HL-60 (cell line): ENCODE measurements at regions not wholly inside any gene's neighbourhood (a gene's known extent, or its start where the extent isn't known, plus 50 kb on each side); places are given as distances from the start of the nearest gene placed in this dataset.

ENCODE experiments used
- CTCF ChIP-seq: IDR thresholded peaks from one replicate; pipeline ENCODE4 v1.5.1; 2011; ENCODE audit warnings: low read length, control low read depth, inconsistent platforms; ENCODE audit not compliant: insufficient read depth
- GABPA ChIP-seq: IDR thresholded peaks from 2 replicates; pipeline ENCODE4 v1.6.1; 2012; ENCODE audit warnings: low read depth
- POLR2AphosphoS5 ChIP-seq: IDR thresholded peaks from 2 replicates; pipeline ENCODE4 v1.6.1; 2012; ENCODE audit warnings: low read depth
- REST ChIP-seq: IDR thresholded peaks from 2 replicates; pipeline ENCODE4 v1.6.1; 2012; ENCODE audit warnings: low read depth; ENCODE audit not compliant: insufficient replicate concordance
- SPI1 ChIP-seq: IDR thresholded peaks from 2 replicates; pipeline ENCODE4 v1.6.1; 2012; ENCODE audit warnings: low read depth, mild to moderate bottlenecking, borderline replicate concordance

DNA sequence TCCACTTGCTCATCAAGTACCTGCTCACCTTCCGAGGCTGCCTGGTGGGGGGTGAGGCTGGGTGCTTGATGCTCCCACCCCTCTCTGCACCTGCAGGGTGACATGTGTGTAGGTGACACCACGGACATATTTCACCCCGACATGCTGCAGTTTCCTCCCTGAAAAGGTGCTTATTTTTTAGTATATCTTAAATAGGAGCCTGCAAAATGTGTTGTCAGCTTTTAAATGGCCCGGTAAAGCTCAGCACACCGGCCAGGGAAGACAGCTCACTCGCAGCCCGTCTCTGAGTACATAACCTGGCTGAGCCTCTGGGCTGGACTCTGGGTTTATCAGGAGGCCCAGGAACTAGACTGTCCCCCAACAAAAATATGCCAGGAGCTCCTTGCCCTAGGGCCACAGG, 89.3 kb upstream of the LINGO1 start:
- TF ChIP-seq CTCF (no peak), POLR2AphosphoS5 (no peak), REST (no peak), SPI1 (no peak), GABPA (no peak)
